ENCODE measurements at regions not wholly inside any gene's neighbourhood (a gene's known extent, or its start where the extent isn't known, plus 50 kb on each side); places are given as distances from the start of the nearest gene placed in this dataset.

GRCh38 chr4:20463176-20463430, 211.4 kb downstream of the SLIT2 start:
- Histone ChIP-seq H3K4me2 (no peak overlapping the region), H3K4me3 (IDR thresholded peaks at IDR 0.05; ENCODE audit: insufficient read depth, low read depth, low read length) (no peak overlapping the region), H3K27ac (no peak overlapping the region), H3K9ac (no peak overlapping the region), H3K4me1 (ENCODE audit: low read depth, poor library complexity, severe bottlenecking) (no peaks in the 10 kb centered on the region), H3K79me2 (ENCODE audit: insufficient read depth, low read depth) (no peaks in the 10 kb centered on the region), H2AFZ (ENCODE audit: low read depth) (no peak overlapping the region), H3K27me3 (ENCODE audit: insufficient read depth, low read depth) (no peaks in the 10 kb centered on the region), H3K36me3 (ENCODE audit: insufficient read depth) (no peaks in the 10 kb centered on the region), H4K20me1 (ENCODE audit: insufficient read depth) (no peaks in the 10 kb centered on the region)
- TF ChIP-seq, protein P1, sequence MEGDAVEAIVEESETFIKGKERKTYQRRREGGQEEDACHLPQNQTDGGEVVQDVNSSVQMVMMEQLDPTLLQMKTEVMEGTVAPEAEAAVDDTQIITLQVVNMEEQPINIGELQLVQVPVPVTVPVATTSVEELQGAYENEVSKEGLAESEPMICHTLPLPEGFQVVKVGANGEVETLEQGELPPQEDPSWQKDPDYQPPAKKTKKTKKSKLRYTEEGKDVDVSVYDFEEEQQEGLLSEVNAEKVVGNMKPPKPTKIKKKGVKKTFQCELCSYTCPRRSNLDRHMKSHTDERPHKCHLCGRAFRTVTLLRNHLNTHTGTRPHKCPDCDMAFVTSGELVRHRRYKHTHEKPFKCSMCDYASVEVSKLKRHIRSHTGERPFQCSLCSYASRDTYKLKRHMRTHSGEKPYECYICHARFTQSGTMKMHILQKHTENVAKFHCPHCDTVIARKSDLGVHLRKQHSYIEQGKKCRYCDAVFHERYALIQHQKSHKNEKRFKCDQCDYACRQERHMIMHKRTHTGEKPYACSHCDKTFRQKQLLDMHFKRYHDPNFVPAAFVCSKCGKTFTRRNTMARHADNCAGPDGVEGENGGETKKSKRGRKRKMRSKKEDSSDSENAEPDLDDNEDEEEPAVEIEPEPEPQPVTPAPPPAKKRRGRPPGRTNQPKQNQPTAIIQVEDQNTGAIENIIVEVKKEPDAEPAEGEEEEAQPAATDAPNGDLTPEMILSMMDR (conservative IDR thresholded peaks at IDR 0.05; ENCODE audit: low read depth, low read length) = no peak

- Histone ChIP-seq H3K4me1 (ENCODE audit: low read depth, poor library complexity, severe bottlenecking) (no peaks in the 10 kb centered on the region), H3K79me2 (ENCODE audit: insufficient read depth, low read depth) (no peaks in the 10 kb centered on the region), H3K4me3 (IDR thresholded peaks at IDR 0.05; ENCODE audit: insufficient read depth, low read depth, low read length) (no peak overlapping the region), H2AFZ (ENCODE audit: low read depth) (no peak overlapping the region), H3K4me2 (no peak overlapping the region), H4K20me1 (ENCODE audit: insufficient read depth) (no peaks in the 10 kb centered on the region), H3K27me3 (ENCODE audit: insufficient read depth, low read depth) (no peaks in the 10 kb centered on the region), H3K36me3 (ENCODE audit: insufficient read depth) (no peaks in the 10 kb centered on the region), H3K27ac (no peak overlapping the region), H3K9ac (no peak overlapping the region)
- TF ChIP-seq, protein P1 (conservative IDR thresholded peaks at IDR 0.05; ENCODE audit: low read depth, low read length) = no peak
These were observed 212.7 kb downstream of the SLIT2 start for GRCh38 chr4:20464381-20464780.

DNA sequence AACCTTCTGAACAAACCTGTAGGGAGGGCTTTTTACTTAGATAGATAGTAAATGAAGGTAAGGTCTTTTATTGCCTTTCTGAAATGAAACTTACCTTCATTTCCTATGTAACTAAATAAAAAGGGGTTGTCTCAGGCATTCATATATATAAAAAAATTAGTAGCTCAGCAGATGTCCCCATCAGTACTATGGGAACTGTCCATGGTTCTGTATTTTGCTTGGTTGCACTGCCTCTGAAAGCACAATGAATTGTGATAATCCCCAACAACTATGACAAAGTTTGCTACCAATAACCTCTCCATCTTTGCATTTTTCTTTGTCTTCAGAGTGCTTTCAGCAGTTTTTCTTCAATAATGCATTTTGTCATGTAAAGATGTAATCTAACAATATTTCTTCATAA, 222.4 kb downstream of the SLIT2 start:
- H2AFZ ChIP-seq (ENCODE audit: low read depth) = no peak overlapping the region
- no peak overlapping the region for H3K4me2 ChIP-seq
- no peak overlapping the region for H3K4me3 ChIP-seq (IDR thresholded peaks at IDR 0.05; ENCODE audit: insufficient read depth, low read depth, low read length)
- no peaks in the 10 kb centered on the region for H3K36me3 ChIP-seq (ENCODE audit: insufficient read depth)
- H3K4me1 ChIP-seq (ENCODE audit: low read depth, poor library complexity, severe bottlenecking) = no peaks in the 10 kb centered on the region
- no peaks in the 10 kb centered on the region for H4K20me1 ChIP-seq (ENCODE audit: insufficient read depth)
- H3K79me2 ChIP-seq (ENCODE audit: insufficient read depth, low read depth) = no peaks in the 10 kb centered on the region
- TF ChIP-seq, protein P1 (conservative IDR thresholded peaks at IDR 0.05; ENCODE audit: low read depth, low read length) = no peak
- no peak overlapping the region for H3K9ac ChIP-seq
- no peak overlapping the region for H3K27ac ChIP-seq
- no peaks in the 10 kb centered on the region for H3K27me3 ChIP-seq (ENCODE audit: insufficient read depth, low read depth)

DNA sequence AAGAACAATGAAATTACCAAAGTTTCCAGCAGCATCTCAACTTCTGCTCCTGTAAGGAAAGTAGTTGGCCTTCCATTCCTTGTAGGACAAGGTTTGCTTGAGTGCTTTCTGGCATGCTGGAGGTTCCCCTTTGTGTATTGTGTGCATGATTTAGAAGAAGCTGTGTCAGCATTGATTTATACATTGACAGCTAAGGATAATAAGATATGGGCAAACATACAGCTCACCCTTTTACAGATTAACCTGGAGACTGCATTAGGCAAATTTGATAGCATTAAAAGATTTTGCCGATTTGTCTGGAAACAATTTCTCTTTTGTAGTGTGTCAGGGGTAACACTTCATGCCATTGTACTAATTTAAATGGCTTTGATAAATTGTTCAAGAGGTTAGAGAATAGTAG, 221.8 kb upstream of the PACRGL start:
- Histone ChIP-seq H3K9ac (no peak overlapping the region), H3K79me2 (ENCODE audit: insufficient read depth, low read depth) (no peaks in the 10 kb centered on the region), H4K20me1 (ENCODE audit: insufficient read depth) (no peaks in the 10 kb centered on the region), H3K4me1 (ENCODE audit: low read depth, poor library complexity, severe bottlenecking) (no peaks in the 10 kb centered on the region), H3K27ac (no peak overlapping the region), H3K36me3 (ENCODE audit: insufficient read depth) (no peaks in the 10 kb centered on the region), H3K4me2 (no peak overlapping the region), H2AFZ (ENCODE audit: low read depth) (no peak overlapping the region), H3K4me3 (IDR thresholded peaks at IDR 0.05; ENCODE audit: insufficient read depth, low read depth, low read length) (no peak overlapping the region), H3K27me3 (ENCODE audit: insufficient read depth, low read depth) (no peaks in the 10 kb centered on the region)
- TF ChIP-seq, protein P1 (conservative IDR thresholded peaks at IDR 0.05; ENCODE audit: low read depth, low read length) = no peak
